Mucosa of rectum (tissue), 2 donors: ENCODE measurements at regions not wholly inside any gene's neighbourhood (a gene's known extent, or its start where the extent isn't known, plus 50 kb on each side); places are given as distances from the start of the nearest gene placed in this dataset.

ENCODE experiments used
- H3K27ac ChIP-seq, 2 donors: one replicate each; pipeline ENCODE4 v1.7.0; 2013; ENCODE audit warnings: inconsistent platforms in 2 of 2, low read depth in 2 of 2, low read length in 2 of 2
- H3K27me3 ChIP-seq, 2 donors: one replicate each; pipeline ENCODE4 v1.7.0; 2013; ENCODE audit warnings: low read length in 2 of 2; ENCODE audit not compliant: control insufficient read depth in 2 of 2, insufficient read depth in 2 of 2
- H3K36me3 ChIP-seq, 2 donors: one replicate each; pipeline ENCODE4 v1.7.0; 2013; ENCODE audit warnings: low read length in 2 of 2; ENCODE audit not compliant: control insufficient read depth in 2 of 2, insufficient read depth in 2 of 2
- H3K4me1 ChIP-seq, 2 donors: one replicate each; pipeline ENCODE4 v1.7.0; 2013; ENCODE audit warnings: low read length in 2 of 2, mild to moderate bottlenecking in 1 of 2; ENCODE audit not compliant: control insufficient read depth in 2 of 2, insufficient read depth in 2 of 2
- H3K4me3 ChIP-seq, 2 donors: one replicate each; pipeline ENCODE4 v1.7.0; 2013; ENCODE audit warnings: low read length in 2 of 2
- H3K9ac ChIP-seq, 2 donors: one replicate each; pipeline ENCODE4 v1.7.0; 2013; ENCODE audit warnings: low read length in 2 of 2, low read depth in 1 of 2, mild to moderate bottlenecking in 1 of 2
- H3K9me3 ChIP-seq, 2 donors: one replicate each; pipeline ENCODE4 v1.7.0; 2013; ENCODE audit warnings: low read length in 2 of 2; ENCODE audit not compliant: control insufficient read depth in 2 of 2
- donor health status: healthy.
- donor health status: Normal muscosa, but diverticular disease.

GRCh38 chr20:57826666-57827287 is 117.0 kb upstream of the PMEPA1 start:
- no peak overlapping the region for H3K4me3 ChIP-seq
- H3K9ac ChIP-seq: no peak overlapping the region

GRCh38 chr20:57824909-57825308 is 115.1 kb upstream of the PMEPA1 start:
- no peaks in the 10 kb centered on the region for H3K4me1 ChIP-seq
- no peak overlapping the region for H3K4me3 ChIP-seq
- no peak overlapping the region for H3K9ac ChIP-seq
- H3K9me3 ChIP-seq: no peaks in the 10 kb centered on the region
- no peaks in the 10 kb centered on the region for H3K27me3 ChIP-seq
- H3K36me3 ChIP-seq: no peaks in the 10 kb centered on the region
- H3K27ac ChIP-seq: no peak overlapping the region

More at GRCh38 chr20:57826666-57827287, 117.0 kb upstream of the PMEPA1 start:
- Histone ChIP-seq H3K27ac (no peak overlapping the region), H3K27me3 (no peaks in the 10 kb centered on the region), H3K9me3 (no peaks in the 10 kb centered on the region), H3K36me3 (no peaks in the 10 kb centered on the region), H3K4me1 (no peaks in the 10 kb centered on the region)

DNA sequence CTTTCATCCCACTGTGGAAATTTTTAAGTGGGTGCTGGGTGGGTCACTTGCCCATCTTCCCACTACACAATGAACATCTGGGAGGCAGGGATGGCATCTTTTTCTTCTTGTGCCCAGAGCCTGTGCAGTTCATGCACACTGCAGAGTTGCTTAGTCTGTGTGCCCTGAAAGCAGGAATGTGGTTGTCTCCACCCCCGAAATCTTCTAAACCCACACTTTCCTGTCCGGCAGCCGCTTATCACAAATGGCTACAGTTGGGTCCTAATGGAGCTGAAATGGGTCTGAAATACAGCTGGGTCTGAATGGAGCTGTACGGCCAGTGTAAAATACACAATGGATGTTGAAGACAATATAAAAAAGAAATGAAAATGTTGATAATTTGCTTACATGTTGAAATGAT is 112.1 kb upstream of the PMEPA1 start:
- no peak overlapping the region for H3K4me3 ChIP-seq

GRCh38 chr20:57819691-57820380 is 110.0 kb upstream of the PMEPA1 start:
- no peaks in the 10 kb centered on the region for H3K4me1 ChIP-seq
- H3K27me3 ChIP-seq: peaks cover 0 to 4% of the 10 kb centered on the region in 2 donors
- H3K36me3 ChIP-seq: no peaks in the 10 kb centered on the region
- H3K27ac ChIP-seq: no peak overlapping the region
- no peak overlapping the region for H3K4me3 ChIP-seq
- H3K9ac ChIP-seq: no peak overlapping the region
- H3K9me3 ChIP-seq: no peaks in the 10 kb centered on the region

More for the DNA sequence above, 112.1 kb upstream of the PMEPA1 start:
- no peak overlapping the region for H3K9ac ChIP-seq
- H3K4me1 ChIP-seq: no peaks in the 10 kb centered on the region
- H3K27me3 ChIP-seq: peaks cover 0 to 4% of the 10 kb centered on the region in 2 donors
- no peaks in the 10 kb centered on the region for H3K36me3 ChIP-seq
- H3K27ac ChIP-seq: no peak overlapping the region
- H3K9me3 ChIP-seq: no peaks in the 10 kb centered on the region

GRCh38 chr20:57819291-57819690 is 109.5 kb upstream of the PMEPA1 start:
- Histone ChIP-seq H3K27ac (no peak overlapping the region), H3K4me1 (no peaks in the 10 kb centered on the region), H3K9ac (no peak overlapping the region), H3K36me3 (no peaks in the 10 kb centered on the region), H3K4me3 (no peak overlapping the region), H3K27me3 (peaks cover 0 to 4% of the 10 kb centered on the region in 2 donors), H3K9me3 (no peaks in the 10 kb centered on the region)

DNA sequence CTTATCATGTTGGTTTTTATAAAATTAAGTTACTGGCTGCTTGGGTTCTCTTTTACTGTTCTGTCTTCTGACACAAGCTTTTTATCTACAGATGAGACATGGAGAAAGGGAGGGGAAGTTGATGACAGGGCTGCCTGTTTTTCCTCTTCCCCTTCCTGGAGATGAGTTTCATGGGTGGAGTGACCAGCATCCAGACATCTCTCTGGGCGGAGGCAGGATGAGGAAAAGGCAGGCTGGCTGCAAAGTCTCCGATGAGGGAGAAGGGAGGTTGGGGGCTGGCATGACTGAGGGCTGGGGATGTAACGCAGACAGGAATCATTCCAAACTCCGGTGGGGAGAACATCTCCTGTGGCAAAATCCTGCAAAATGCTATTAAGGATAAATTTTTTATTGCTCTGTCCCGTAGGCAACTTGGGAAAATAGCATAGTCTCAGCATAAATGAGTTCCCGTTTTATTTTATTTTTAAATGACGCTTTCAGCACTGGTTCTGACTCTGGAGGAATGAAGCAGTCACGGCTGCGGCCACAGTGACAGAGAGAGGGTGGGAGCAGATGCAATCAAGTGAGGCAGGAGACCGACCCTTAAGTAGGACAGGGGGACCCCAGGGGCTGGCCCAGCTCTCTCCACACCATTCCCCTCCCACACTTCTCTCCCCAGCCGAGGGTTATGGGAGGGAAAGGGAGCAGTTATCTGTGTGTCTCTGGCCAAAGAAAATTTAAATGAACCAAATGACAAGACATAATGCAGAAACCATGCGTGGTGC is 108.8 kb upstream of the PMEPA1 start:
- H3K9me3 ChIP-seq: no peaks in the 10 kb centered on the region
- no peak overlapping the region for H3K27ac ChIP-seq
- H3K4me1 ChIP-seq: no peaks in the 10 kb centered on the region
- H3K4me3 ChIP-seq: no peak overlapping the region
- peaks cover 0 to 4% of the 10 kb centered on the region in 2 donors for H3K27me3 ChIP-seq
- no peaks in the 10 kb centered on the region for H3K36me3 ChIP-seq
- no peak overlapping the region for H3K9ac ChIP-seq

- H3K27me3 ChIP-seq: peaks cover 0 to 4% of the 10 kb centered on the region in 2 donors
- no peak overlapping the region for H3K27ac ChIP-seq
- H3K9ac ChIP-seq: no peak overlapping the region
- H3K4me3 ChIP-seq: no peak overlapping the region
- no peaks in the 10 kb centered on the region for H3K9me3 ChIP-seq
- H3K4me1 ChIP-seq: no peaks in the 10 kb centered on the region
- no peaks in the 10 kb centered on the region for H3K36me3 ChIP-seq
These were observed 105.6 kb upstream of the PMEPA1 start for GRCh38 chr20:57815405-57815804.

DNA sequence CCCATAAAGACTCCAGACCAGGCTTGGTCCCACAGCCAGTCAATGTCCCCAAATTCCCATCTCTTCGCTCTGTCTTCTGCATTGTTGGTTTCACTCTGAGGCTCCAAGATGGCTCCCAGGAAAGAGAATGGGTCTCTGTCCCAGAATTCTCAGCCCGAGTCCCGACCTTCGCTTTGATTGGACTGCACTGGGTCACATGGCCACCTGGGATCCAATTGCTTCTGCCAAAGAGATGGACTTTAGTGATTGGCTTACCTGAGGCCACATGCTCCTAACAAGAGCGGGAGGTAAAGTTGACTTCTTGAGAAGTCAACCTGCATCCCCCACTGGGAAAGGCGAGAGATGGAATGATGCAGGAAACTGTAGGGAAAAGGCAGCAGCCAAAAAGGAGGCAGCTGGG is 104.7 kb upstream of the PMEPA1 start:
- no peak overlapping the region for H3K9ac ChIP-seq
- no peak overlapping the region for H3K27ac ChIP-seq
- H3K4me1 ChIP-seq: no peaks in the 10 kb centered on the region
- no peaks in the 10 kb centered on the region for H3K9me3 ChIP-seq
- H3K27me3 ChIP-seq: peaks cover 0 to 4% of the 10 kb centered on the region in 2 donors
- H3K36me3 ChIP-seq: no peaks in the 10 kb centered on the region
- H3K4me3 ChIP-seq: no peak overlapping the region

- H3K4me1 ChIP-seq: no peaks in the 10 kb centered on the region
- no peak overlapping the region for H3K4me3 ChIP-seq
- no peak overlapping the region for H3K27ac ChIP-seq
- peaks cover 0 to 1% of the 10 kb centered on the region in 2 donors for H3K27me3 ChIP-seq
- H3K36me3 ChIP-seq: no peaks in the 10 kb centered on the region
- H3K9ac ChIP-seq: no peak overlapping the region
- no peaks in the 10 kb centered on the region for H3K9me3 ChIP-seq
These were observed 103.9 kb upstream of the PMEPA1 start for GRCh38 chr20:57813509-57814269.
